ENCODE measurements at regions not wholly inside any gene's neighbourhood (a gene's known extent, or its start where the extent isn't known, plus 50 kb on each side); places are given as distances from the start of the nearest gene placed in this dataset.

DNA sequence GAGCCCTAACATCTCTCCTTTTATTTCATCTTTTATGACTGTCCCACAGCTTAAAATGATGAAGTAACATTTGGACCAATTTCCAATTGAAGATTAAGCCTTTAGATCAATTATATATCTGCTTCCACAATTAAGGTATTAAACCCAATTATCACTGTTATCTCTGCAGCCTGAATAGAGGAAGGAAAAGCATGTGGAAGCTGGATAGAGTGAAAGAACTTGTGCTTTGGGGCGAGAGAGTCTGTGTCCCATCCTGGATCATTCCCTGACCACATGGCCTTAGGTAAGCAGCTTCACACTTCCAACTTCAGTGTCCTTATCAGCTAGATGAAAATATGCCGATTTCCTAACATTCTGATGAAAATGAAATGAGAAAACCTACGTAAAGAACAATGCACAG is 61.4 kb upstream of the TSPAN8 start:
- no peak for TF ChIP-seq CTCF (IDR thresholded peaks at IDR 0.05; ENCODE audit: borderline replicate concordance, insufficient read depth, low read depth, low read length)
- no peak overlapping the region for H3K4me3 ChIP-seq (ENCODE audit: low read depth, low read length)

DNA sequence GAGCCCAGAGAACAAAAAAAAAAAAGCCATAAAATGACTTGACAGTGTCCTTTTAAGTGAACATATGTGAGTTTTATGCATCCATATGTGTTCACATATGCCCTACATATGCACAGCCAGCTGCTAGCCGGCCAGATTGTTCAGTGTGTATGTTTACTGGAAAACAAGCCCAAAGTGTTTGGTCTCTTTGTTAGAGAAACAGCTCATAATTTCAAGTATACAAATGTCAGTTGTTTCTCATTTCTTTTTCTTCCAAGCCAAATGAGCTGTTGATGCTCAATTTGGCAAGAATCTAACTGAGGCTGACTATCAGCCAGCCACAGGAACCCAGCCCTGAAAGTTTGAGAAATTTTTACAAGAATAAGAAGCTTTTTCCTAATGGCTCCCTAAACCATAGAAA is 60.8 kb upstream of the TSPAN8 start:
- no peak for TF ChIP-seq CTCF (IDR thresholded peaks at IDR 0.05; ENCODE audit: borderline replicate concordance, insufficient read depth, low read depth, low read length)

DNA sequence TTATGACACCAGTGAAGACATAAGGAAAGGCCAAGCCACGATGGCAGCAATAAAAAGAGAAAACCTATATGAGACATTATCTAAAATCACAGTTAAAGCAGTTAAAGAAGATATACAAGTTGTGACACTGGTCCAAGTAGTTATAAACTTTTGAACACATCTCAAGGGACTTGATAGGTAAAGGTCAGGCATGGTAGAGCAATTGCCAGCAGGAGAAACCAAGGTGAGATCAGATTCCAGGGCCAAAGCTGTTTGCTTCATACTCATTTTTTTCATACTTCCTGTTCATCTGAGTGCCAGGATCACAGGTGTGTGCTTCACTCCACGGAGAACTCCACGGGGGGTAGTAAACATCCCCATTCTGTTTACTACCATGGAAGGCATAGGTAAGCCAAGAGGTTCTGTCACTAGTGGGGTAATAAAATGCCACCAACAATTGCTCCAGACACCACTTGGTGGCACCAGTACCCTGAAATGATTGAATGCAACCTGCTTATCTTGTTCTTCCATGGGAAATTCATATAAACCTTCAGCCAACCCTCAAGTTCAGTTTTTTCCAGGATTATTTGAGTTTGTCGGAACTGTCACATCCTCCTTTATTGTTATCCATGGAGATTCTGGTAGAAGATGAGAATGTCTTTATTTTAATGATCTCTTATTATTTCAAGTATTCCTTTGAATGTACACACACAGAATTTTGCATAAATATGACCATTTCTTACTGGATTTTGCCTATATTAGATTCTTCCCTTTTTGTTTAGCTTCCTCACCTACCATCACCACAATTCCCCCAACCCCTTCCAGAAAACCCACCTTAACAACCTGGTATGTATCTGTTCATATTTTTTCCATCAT is 59.2 kb upstream of the TSPAN8 start:
- no peak overlapping the region for H3K4me3 ChIP-seq (ENCODE audit: low read depth, low read length)
- peak; percentile 21; the same call in 1 of the 2 replicates for TF ChIP-seq CTCF (IDR thresholded peaks at IDR 0.05; ENCODE audit: borderline replicate concordance, insufficient read depth, low read depth, low read length)

More for the DNA sequence above, 60.8 kb upstream of the TSPAN8 start:
- H3K4me3 ChIP-seq (ENCODE audit: low read depth, low read length), result no peak overlapping the region

DNA sequence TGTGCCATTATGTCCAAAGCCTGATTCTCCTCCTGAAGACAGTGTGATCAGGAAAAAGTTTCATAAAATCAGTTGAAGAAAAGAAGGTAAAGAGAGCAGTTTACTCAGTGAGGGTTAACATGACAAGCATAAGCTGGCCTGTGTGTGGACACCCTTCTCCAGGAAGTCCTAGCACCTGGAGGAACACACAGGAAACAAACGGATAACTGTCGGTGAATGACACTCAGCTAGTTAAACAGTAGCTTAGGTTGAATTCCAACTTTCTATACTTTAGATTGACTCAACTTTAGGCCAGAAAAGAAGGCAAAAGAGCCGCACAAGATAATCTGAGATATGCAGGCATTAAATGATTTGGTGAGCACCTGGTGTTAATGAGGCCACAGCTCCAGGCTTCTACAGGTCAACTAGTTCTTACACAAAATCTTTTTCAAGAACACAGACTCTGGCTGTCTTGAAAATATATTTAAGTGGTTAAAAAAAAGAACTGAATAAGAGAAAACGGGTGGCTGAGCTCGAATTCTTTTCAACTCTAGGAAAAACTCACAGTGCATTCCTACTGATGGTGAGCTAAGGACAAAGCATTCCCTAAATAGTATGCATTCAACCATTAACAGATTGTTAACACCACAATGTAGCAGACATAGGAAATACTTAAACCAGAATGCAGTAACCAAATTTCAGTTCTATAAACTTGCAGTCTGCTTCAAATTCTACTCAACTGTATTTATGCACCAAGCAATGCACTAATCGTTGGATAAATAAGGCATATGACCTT is 56.9 kb upstream of the TSPAN8 start:
- TF ChIP-seq CTCF (IDR thresholded peaks at IDR 0.05; ENCODE audit: borderline replicate concordance, insufficient read depth, low read depth, low read length), result no peak
- H3K4me3 ChIP-seq (ENCODE audit: low read depth, low read length), result no peak overlapping the region

- no peak overlapping the region for H3K4me3 ChIP-seq (ENCODE audit: low read depth, low read length)
- TF ChIP-seq CTCF (IDR thresholded peaks at IDR 0.05; ENCODE audit: borderline replicate concordance, insufficient read depth, low read depth, low read length), result no peak
Observed at GRCh38 chr12:71208053-71208685, 50.4 kb upstream of the TSPAN8 start.
